HTR-8/SVneo (cell line): ENCODE measurements at regions not wholly inside any gene's neighbourhood (a gene's known extent, or its start where the extent isn't known, plus 50 kb on each side); places are given as distances from the start of the nearest gene placed in this dataset.
"Not testable (repeated sequence)": the region's sequence is repeated elsewhere in the genome, so short reads cannot be mapped to it uniquely, and the experiment has no call there.

Experiments
- DNase-seq: peaks from one replicate; pipeline ENCODE4 v3.0.0; 2011; ENCODE audit warnings: low spot score, mixed read lengths; ENCODE audit not compliant: insufficient read length
- FAIRE-seq: peaks from 2 replicates; lab custom pipeline; 2011; peaks lifted over from hg19 to GRCh38; lab: Jason Lieb, UNC

- no peak for FAIRE-seq
These were observed 497.1 kb downstream of the AJAP1 start for GRCh38 chr1:5151511-5151910.

GRCh38 chr1:5150191-5150590, 495.8 kb downstream of the AJAP1 start:
- FAIRE-seq (no peak), DNase-seq (no peak)

More at GRCh38 chr1:5151511-5151910, 497.1 kb downstream of the AJAP1 start:
- DNase-seq = no peak

- DNase-seq (no peak), FAIRE-seq (no peak)
These were observed 493.4 kb downstream of the AJAP1 start for GRCh38 chr1:5147806-5148205.

- FAIRE-seq = no peak
- no peak for DNase-seq
These were observed 488.0 kb downstream of the AJAP1 start for GRCh38 chr1:5142389-5142788.

- no peak for DNase-seq
- no peak for FAIRE-seq
These were observed 487.3 kb downstream of the AJAP1 start for GRCh38 chr1:5141750-5142149.

GRCh38 chr1:5140962-5141361, 486.6 kb downstream of the AJAP1 start:
- no peak for DNase-seq
- FAIRE-seq = no peak

GRCh38 chr1:5140136-5140535, 485.7 kb downstream of the AJAP1 start:
- FAIRE-seq (no peak), DNase-seq (no peak)

GRCh38 chr1:5129746-5130355, 475.4 kb downstream of the AJAP1 start:
- DNase-seq (no peak), FAIRE-seq (no peak)

GRCh38 chr1:5125208-5125607, 470.8 kb downstream of the AJAP1 start:
- FAIRE-seq = no peak

GRCh38 chr1:5120559-5120958, 466.1 kb downstream of the AJAP1 start:
- DNase-seq (no peak), FAIRE-seq (no peak)

More at GRCh38 chr1:5125208-5125607, 470.8 kb downstream of the AJAP1 start:
- DNase-seq = no peak

- DNase-seq = no peak
- no peak for FAIRE-seq
These were observed 465.2 kb downstream of the AJAP1 start for GRCh38 chr1:5119366-5120234.

- not testable (repeated sequence) for DNase-seq, FAIRE-seq
These were observed 464.4 kb downstream of the AJAP1 start for GRCh38 chr1:5118771-5119170.

- not testable (repeated sequence) for DNase-seq, FAIRE-seq
These were observed 463.9 kb downstream of the AJAP1 start for GRCh38 chr1:5118292-5118691.

- FAIRE-seq (no peak), DNase-seq (no peak)
These were observed 457.2 kb downstream of the AJAP1 start for GRCh38 chr1:5111581-5111980.

- DNase-seq (no peak), FAIRE-seq (no peak)
These were observed 456.1 kb downstream of the AJAP1 start for GRCh38 chr1:5110508-5110907.

- no peak for DNase-seq
These were observed 455.2 kb downstream of the AJAP1 start for GRCh38 chr1:5109633-5110032.

GRCh38 chr1:5108740-5109139, 454.3 kb downstream of the AJAP1 start:
- DNase-seq = no peak

More at GRCh38 chr1:5109633-5110032, 455.2 kb downstream of the AJAP1 start:
- no peak for FAIRE-seq

GRCh38 chr1:5105744-5106143, 451.3 kb downstream of the AJAP1 start:
- no peak for DNase-seq
- no peak for FAIRE-seq

More at GRCh38 chr1:5108740-5109139, 454.3 kb downstream of the AJAP1 start:
- no peak for FAIRE-seq

- FAIRE-seq = no peak
- DNase-seq = no peak
These were observed 445.1 kb downstream of the AJAP1 start for GRCh38 chr1:5099558-5099957.

GRCh38 chr1:5098981-5099385, 444.6 kb downstream of the AJAP1 start:
- FAIRE-seq = no peak

GRCh38 chr1:5093042-5093441, 438.6 kb downstream of the AJAP1 start:
- no peak for DNase-seq
- FAIRE-seq = no peak

More at GRCh38 chr1:5098981-5099385, 444.6 kb downstream of the AJAP1 start:
- no peak for DNase-seq
